Astrocyte (in vitro differentiated cells and primary cell): ENCODE measurements at regions not wholly inside any gene's neighbourhood (a gene's known extent, or its start where the extent isn't known, plus 50 kb on each side); places are given as distances from the start of the nearest gene placed in this dataset.

Experiments used
- DNase-seq: peaks from one replicate; pipeline ENCODE4 v3.0.0-alpha.2; 2010; ENCODE audit warnings: low read depth
- FAIRE-seq: peaks from 2 replicates; lab custom pipeline; 2011; peaks lifted over from hg19 to GRCh38; lab: Jason Lieb, UNC
- H2AFZ ChIP-seq: 2 replicates; pipeline ENCODE4 v1.6.0; 2012; ENCODE audit warnings: low read depth, low read length, inconsistent platforms
- H3K27ac ChIP-seq: 2 replicates; pipeline ENCODE4 v1.5.1; 2011; ENCODE audit warnings: low read depth, low read length, inconsistent platforms
- H3K27me3 ChIP-seq: 2 replicates; pipeline ENCODE4 v1.6.0; 2011; ENCODE audit warnings: low read length, inconsistent platforms; ENCODE audit not compliant: insufficient read depth
- H3K36me3 ChIP-seq: 2 replicates; pipeline ENCODE4 v1.5.1; 2011; ENCODE audit warnings: low read length, inconsistent platforms; ENCODE audit not compliant: insufficient read depth
- H3K4me1 ChIP-seq: 2 replicates; pipeline ENCODE4 v1.5.1; 2011; ENCODE audit warnings: low read length, inconsistent platforms; ENCODE audit not compliant: insufficient read depth
- H3K4me2 ChIP-seq: 2 replicates; pipeline ENCODE4 v1.6.0; 2012; ENCODE audit warnings: low read length, inconsistent platforms
- H3K4me3 ChIP-seq: 2 replicates; pipeline ENCODE4 v1.5.1; 2011; ENCODE audit warnings: low read depth, mild to moderate bottlenecking, low read length, inconsistent platforms; ENCODE audit not compliant: insufficient read depth
- H3K79me2 ChIP-seq: 2 replicates; pipeline ENCODE4 v1.6.0; 2012; ENCODE audit warnings: mild to moderate bottlenecking, low read length, inconsistent platforms; ENCODE audit not compliant: insufficient read depth
- H3K9ac ChIP-seq: 2 replicates; pipeline ENCODE4 v1.6.0; 2012; ENCODE audit warnings: mild to moderate bottlenecking, low read length, inconsistent platforms
- H3K9me3 ChIP-seq: 2 replicates; pipeline ENCODE4 v1.5.1; 2012; ENCODE audit warnings: low read depth, mild to moderate bottlenecking, low read length, inconsistent platforms; ENCODE audit not compliant: insufficient read depth
- H4K20me1 ChIP-seq: 2 replicates; pipeline ENCODE4 v1.6.0; 2012; ENCODE audit warnings: low read length, inconsistent platforms; ENCODE audit not compliant: insufficient read depth
- H3K27ac Mint-ChIP-seq: one replicate; pipeline ENCODE4 v1.8.0; 2021; ENCODE audit warnings: mild to moderate bottlenecking, mixed read lengths; ENCODE audit not compliant: unreplicated experiment
- H3K27me3 Mint-ChIP-seq: one replicate; pipeline ENCODE4 v1.8.0; 2021; ENCODE audit warnings: low read depth, mixed read lengths; ENCODE audit not compliant: unreplicated experiment
- H3K36me3 Mint-ChIP-seq: one replicate; pipeline ENCODE4 v1.8.0; 2021; ENCODE audit warnings: low read depth, mixed read lengths; ENCODE audit not compliant: unreplicated experiment
- H3K4me1 Mint-ChIP-seq: one replicate; pipeline ENCODE4 v1.8.0; 2021; ENCODE audit warnings: low read depth, mixed read lengths; ENCODE audit not compliant: unreplicated experiment
- H3K4me3 Mint-ChIP-seq: one replicate; pipeline ENCODE4 v1.8.0; 2021; ENCODE audit warnings: mild to moderate bottlenecking, moderate library complexity, mixed read lengths; ENCODE audit not compliant: unreplicated experiment
- H3K9me3 Mint-ChIP-seq: one replicate; pipeline ENCODE4 v1.8.0; 2021; ENCODE audit warnings: mild to moderate bottlenecking, mixed read lengths; ENCODE audit not compliant: unreplicated experiment
- CTCF ChIP-seq: IDR thresholded peaks from 2 replicates; pipeline ENCODE4 v1.5.1; 2011; ENCODE audit warnings: low read depth, mild to moderate bottlenecking, inconsistent platforms, low read length, moderate library complexity; ENCODE audit not compliant: insufficient read depth
- EZH2 ChIP-seq: IDR thresholded peaks from 2 replicates; pipeline ENCODE4 v1.6.1; 2012; ENCODE audit warnings: mild to moderate bottlenecking, low read length, inconsistent platforms; ENCODE audit not compliant: insufficient read depth

GRCh38 chr17:54280741-54281140, 458.0 kb downstream of the KIF2B start:
- no peak overlapping the region for H3K9ac ChIP-seq
- no peak overlapping the region for H3K4me3 Mint-ChIP-seq
- H3K27ac ChIP-seq = no peak overlapping the region
- FAIRE-seq (no peak), DNase-seq (no peak)
- no peaks in the 10 kb centered on the region for H3K4me1 ChIP-seq
- no peaks in the 10 kb centered on the region for H3K9me3 ChIP-seq
- H3K4me3 ChIP-seq = no peak overlapping the region
- H3K79me2 ChIP-seq = no peaks in the 10 kb centered on the region
- H3K36me3 ChIP-seq = no peaks in the 10 kb centered on the region
- no peaks in the 10 kb centered on the region for H3K27me3 Mint-ChIP-seq
- H3K4me1 Mint-ChIP-seq = no peaks in the 10 kb centered on the region
- no peak overlapping the region for H3K4me2 ChIP-seq
- no peak overlapping the region for H3K27ac Mint-ChIP-seq
- no peaks in the 10 kb centered on the region for H3K36me3 Mint-ChIP-seq
- no peaks in the 10 kb centered on the region for H4K20me1 ChIP-seq
- no peaks in the 10 kb centered on the region for H3K9me3 Mint-ChIP-seq
- H3K27me3 ChIP-seq = no peaks in the 10 kb centered on the region
- H2AFZ ChIP-seq = no peak overlapping the region
- TF ChIP-seq EZH2 (no peak), CTCF (no peak)

GRCh38 chr17:54282886-54283285, 460.2 kb downstream of the KIF2B start:
- H4K20me1 ChIP-seq = no peaks in the 10 kb centered on the region

GRCh38 chr17:54307351-54307750, 484.6 kb downstream of the KIF2B start:
- no peak overlapping the region for H3K9ac ChIP-seq
- Mint-ChIP-seq H3K27me3 (no peaks in the 10 kb centered on the region), H3K4me1 (peaks cover 5% of the 10 kb centered on the region), H3K27ac (no peak overlapping the region), H3K36me3 (no peaks in the 10 kb centered on the region), H3K9me3 (no peaks in the 10 kb centered on the region), H3K4me3 (no peak overlapping the region)
- no peak overlapping the region for H3K27ac ChIP-seq
- no peaks in the 10 kb centered on the region for H3K9me3 ChIP-seq
- no peak for DNase-seq
- no peak overlapping the region for H2AFZ ChIP-seq
- H3K4me3 ChIP-seq = no peak overlapping the region
- H3K4me2 ChIP-seq = no peak overlapping the region
- H3K36me3 ChIP-seq = no peaks in the 10 kb centered on the region
- no peaks in the 10 kb centered on the region for H4K20me1 ChIP-seq
- no peaks in the 10 kb centered on the region for H3K27me3 ChIP-seq
- H3K79me2 ChIP-seq = no peaks in the 10 kb centered on the region
- FAIRE-seq = no peak
- H3K4me1 ChIP-seq = no peaks in the 10 kb centered on the region
- TF ChIP-seq CTCF (no peak), EZH2 (no peak)

More at GRCh38 chr17:54282886-54283285, 460.2 kb downstream of the KIF2B start:
- Mint-ChIP-seq H3K4me3 (no peak overlapping the region), H3K27me3 (peaks cover 2% of the 10 kb centered on the region), H3K4me1 (no peaks in the 10 kb centered on the region), H3K36me3 (no peaks in the 10 kb centered on the region), H3K27ac (no peak overlapping the region), H3K9me3 (peaks cover 4% of the 10 kb centered on the region)
- no peak overlapping the region for H3K9ac ChIP-seq
- no peak overlapping the region for H3K4me2 ChIP-seq
- H3K4me3 ChIP-seq = no peak overlapping the region
- DNase-seq (no peak), FAIRE-seq (no peak)
- H3K9me3 ChIP-seq = peaks cover 6% of the 10 kb centered on the region
- H3K79me2 ChIP-seq = no peaks in the 10 kb centered on the region
- TF ChIP-seq CTCF (no peak), EZH2 (no peak)
- H2AFZ ChIP-seq = no peak overlapping the region
- H3K36me3 ChIP-seq = no peaks in the 10 kb centered on the region
- no peaks in the 10 kb centered on the region for H3K4me1 ChIP-seq
- no peaks in the 10 kb centered on the region for H3K27me3 ChIP-seq
- no peak overlapping the region for H3K27ac ChIP-seq
